Mucosa of gallbladder (tissue), 1 donor: ENCODE measurements at regions not wholly inside any gene's neighbourhood (a gene's known extent, or its start where the extent isn't known, plus 50 kb on each side); places are given as distances from the start of the nearest gene placed in this dataset.
A peak's percentile ranks its signal among the peaks of the same experiment; 100 is the strongest.

Experiments used
- DNase-seq: peaks from one replicate; pipeline ENCODE4 v3.0.0-alpha.2; 2020; ENCODE audit warnings: low spot score
- donor health status: DM: no; HTN: no; CAD: no.

GRCh38 chr2:204268971-204269370 is 276.3 kb upstream of the PARD3B start:
- DNase-seq, result no peak

DNA sequence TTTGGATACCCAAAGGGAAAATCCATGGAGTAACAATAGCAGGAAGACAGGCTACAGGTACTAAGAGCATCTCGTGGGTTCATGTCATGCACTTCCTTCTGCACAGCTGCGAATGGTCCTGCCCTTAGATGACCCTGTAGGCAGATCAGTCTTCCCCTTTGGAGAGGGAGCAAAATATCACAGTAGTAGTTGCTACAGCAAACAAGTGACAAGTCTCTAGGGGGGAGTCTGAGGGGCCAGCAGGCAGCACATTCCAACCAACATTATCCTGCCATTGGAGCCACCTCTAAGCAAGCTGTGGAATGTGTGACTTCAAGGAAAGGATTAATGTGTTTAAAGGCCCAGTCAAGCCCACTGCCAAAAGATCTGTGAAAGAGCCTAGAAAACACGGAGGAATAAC is 273.2 kb upstream of the PARD3B start:
- DNase-seq, result no peak

GRCh38 chr2:204272610-204273287 is 272.5 kb upstream of the PARD3B start:
- DNase-seq, result no peak

GRCh38 chr2:204274429-204274828 is 270.8 kb upstream of the PARD3B start:
- no peak for DNase-seq

DNA sequence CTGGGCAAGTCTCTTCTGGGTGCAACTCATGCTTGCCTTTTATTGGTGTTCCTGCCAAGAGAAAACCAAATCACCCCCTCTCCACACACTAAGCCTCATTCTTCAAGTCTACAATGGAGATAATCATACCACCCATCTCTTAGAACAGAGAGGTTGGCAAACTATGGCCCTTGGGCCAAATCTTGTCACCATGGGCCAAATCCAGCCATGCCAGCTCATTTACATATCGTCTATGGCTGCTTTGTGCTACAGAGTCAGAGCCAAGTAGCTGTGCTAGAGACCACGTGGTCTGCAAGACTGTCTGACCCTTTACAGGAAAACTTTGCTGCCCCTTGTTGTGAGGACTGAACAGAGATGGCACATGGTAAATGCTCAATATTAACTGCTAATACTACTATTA is 270.3 kb upstream of the PARD3B start:
- DNase-seq, result no peak

- DNase-seq, result no peak
Measured at GRCh38 chr2:204277226-204277625, 268.0 kb upstream of the PARD3B start.

GRCh38 chr2:204278454-204278853 is 266.8 kb upstream of the PARD3B start:
- DNase-seq, result no peak

DNA sequence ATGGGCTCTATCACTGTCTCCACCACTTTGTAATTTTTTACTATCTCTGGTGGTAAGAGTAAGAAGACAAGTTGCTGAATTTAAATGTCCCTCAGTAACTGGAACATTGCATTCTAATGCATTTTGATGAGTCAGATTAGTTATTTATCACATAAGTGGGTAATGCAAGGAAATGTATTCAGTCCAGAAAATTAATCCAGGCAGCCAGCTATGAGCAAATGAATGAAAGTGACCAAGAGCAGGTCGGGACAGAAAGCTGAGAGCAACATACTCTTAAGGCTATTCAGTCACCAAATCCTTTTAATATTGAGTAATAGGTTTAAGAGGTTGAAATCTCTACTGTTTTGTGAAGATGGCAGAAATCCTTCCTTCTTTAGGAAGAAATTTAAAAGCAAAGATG is 265.5 kb upstream of the PARD3B start:
- no peak for DNase-seq

DNA sequence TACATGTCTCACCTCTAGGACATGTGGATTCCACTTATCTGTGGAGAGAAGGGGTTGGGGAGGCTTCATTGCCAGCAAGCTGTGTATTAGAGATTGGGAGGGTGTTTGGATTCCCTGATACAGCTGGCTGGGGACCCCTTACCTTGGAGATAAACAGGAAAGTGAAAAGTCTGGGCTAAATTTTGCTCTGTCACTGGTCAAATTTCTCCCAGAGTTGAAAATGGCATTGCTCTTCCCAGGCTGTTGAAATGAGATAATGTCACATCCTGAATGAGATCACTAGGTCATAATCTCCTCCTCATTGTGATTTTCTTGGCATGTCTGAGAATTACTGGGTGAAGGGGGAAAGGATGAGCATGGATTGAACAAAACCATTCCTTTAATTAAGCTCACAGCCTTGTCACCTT is 265.0 kb upstream of the PARD3B start:
- DNase-seq, result no peak

DNA sequence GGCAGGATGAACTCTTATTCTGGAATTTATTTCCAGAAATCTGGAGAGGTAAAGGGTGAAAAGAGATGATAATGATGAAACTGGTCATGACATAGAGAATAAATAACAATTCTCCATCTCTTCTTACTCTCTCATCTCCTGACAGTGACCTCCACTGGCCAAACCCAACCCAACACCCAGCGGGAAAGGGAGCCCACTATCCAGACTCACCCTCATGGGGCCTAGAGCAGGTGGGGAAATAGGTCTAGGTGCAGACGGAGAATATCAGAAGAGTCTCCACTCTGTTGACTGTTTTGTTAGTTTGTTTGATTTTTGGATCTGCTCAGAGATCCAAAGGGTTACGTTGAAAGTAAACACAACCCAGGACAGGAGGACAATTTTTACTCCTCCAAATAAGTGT is 263.2 kb upstream of the PARD3B start:
- no peak for DNase-seq

DNA sequence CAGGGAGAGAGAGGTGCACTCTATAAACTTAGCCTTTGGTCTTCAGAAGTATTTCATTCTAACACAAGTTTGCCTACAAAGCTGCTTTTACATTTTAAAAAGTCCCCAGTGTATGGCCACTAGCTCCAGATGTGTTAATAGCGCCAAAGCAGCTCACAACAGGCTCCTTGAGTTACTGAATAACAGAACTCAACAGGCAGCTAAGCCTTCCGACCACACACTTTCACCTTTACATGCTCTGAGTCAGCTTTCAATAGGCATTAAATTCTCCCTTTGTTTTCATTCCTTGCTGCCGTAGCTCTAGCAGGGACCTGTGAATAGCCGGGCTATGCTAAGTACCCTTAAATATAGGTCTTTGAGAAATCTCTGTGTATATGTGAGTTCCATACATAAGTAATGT is 262.8 kb upstream of the PARD3B start:
- peak; percentile 14 for DNase-seq

- no peak for DNase-seq
Measured at GRCh38 chr2:204289066-204289465, 256.2 kb upstream of the PARD3B start.

GRCh38 chr2:204292439-204292838 is 252.8 kb upstream of the PARD3B start:
- no peak for DNase-seq

- no peak for DNase-seq
Measured at GRCh38 chr2:204293884-204294747, 251.2 kb upstream of the PARD3B start.

DNA sequence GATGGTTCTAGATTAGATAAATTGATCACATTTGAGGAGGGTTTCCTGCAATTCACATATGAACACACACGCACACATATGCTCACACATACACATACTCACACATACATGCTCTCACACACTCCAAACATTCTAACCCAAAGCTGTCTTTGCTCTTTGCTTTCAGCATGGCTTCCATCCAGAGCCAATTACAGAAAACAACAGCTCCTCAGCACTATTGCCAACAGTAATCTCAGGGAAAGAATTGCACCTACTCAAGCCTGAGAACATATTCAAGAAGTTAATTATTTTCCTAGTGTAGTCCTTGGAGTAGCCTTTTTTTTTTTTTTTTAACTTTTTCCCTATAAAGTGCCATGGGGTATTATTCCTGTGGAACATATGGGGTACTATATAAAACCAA is 246.9 kb upstream of the PARD3B start:
- DNase-seq, result no peak

DNA sequence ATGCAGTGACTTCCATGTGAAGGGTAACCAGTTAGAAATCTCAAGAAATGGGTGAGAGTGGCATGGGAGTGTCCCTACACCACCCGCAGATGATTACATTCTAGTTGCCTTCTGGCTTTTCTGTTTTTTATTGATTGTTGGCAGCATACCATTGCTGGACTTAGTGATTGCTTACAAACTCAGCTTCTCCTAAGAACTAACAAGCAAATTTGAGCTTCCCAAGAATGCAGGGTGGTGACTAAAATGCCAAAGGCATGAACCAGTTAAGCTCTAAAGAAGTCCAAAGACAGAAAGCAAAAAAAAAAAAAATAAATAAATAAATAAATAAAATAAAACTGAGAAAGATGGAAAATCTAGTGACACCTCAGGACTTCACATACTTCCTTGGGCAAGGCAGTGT is 245.5 kb upstream of the PARD3B start:
- no peak for DNase-seq

- DNase-seq, result no peak
Measured at GRCh38 chr2:204306667-204307066, 238.6 kb upstream of the PARD3B start.

- no peak for DNase-seq
Measured at GRCh38 chr2:204312105-204312504, 233.2 kb upstream of the PARD3B start.

- no peak for DNase-seq
Measured at GRCh38 chr2:204313256-204313655, 232.0 kb upstream of the PARD3B start.

DNA sequence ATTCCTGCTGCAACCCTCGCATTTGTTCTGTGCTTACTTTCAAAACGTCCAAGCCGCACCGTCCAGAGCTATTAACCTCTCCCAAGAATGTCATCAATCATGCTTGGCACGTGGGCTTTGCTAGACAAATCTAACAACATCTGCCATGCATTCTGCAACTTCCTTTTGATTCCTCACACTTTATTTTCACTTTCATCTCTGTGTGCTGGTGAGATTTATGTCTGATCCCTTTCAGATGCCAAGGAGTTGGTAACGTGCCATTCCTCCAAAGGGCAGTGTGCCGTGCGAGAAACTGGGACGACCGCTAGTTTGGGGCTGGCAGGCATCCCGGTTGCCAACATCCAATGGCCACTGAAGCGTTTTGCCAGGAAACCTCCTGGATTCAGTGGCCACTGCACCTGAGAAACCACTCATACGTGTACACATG is 230.0 kb upstream of the PARD3B start:
- DNase-seq, result no peak

GRCh38 chr2:204317640-204318039 is 227.6 kb upstream of the PARD3B start:
- no peak for DNase-seq

DNA sequence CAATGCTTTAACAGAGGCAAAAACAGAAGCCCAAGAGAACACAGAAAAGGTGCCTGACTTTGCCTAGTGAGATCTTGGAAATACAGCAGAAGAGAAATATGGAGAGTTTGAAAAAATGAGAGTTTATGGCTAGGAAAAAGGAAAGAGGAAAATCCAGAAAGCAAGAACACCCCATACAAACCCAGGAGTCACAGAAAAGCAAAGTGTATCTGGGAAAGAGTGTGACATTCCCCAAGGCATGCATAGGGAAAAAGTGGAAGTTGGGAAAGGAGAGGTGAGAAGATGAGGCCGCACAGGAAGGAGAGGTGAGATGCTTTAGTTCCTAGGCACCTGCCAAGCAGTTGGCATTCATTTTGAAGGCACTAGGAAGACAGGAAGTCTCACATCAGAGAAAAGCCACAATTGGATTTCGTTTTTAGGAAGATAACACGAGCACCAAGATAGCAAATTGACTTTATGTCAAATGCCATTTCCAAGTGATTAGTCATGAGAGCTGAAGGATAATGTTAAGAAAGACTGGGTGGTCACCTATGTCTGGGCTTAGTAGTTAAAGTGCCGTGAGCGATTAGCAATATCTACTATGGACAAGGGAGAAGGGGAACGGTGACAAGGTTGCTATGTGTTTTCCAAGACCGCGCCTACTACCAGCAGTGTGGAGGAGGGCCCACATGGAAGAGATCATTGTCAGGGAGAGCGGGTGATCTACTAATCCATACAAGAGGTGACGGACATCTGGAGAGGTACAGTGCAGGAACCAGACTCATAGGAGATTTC is 224.1 kb upstream of the PARD3B start:
- DNase-seq, result no peak
